Glomerular visceral epithelial cell (primary cell): ENCODE measurements at regions not wholly inside any gene's neighbourhood (a gene's known extent, or its start where the extent isn't known, plus 50 kb on each side); places are given as distances from the start of the nearest gene placed in this dataset.
"Not testable (repeated sequence)": the region's sequence is repeated elsewhere in the genome, so short reads cannot be mapped to it uniquely, and the experiment has no call there.

Source experiments
- DNase-seq: peaks from one replicate; pipeline ENCODE4 v3.0.0-alpha.2; 2016; ENCODE audit errors: extremely low spot score

GRCh38 chr3:191963182-191963581 lies 502.2 kb downstream of the PYDC2 start:
- peak; percentile 74 for DNase-seq

- no peak for DNase-seq
Measured at GRCh38 chr3:191966556-191966955, 505.6 kb downstream of the PYDC2 start.

GRCh38 chr3:191968299-191968698 lies 507.3 kb downstream of the PYDC2 start:
- DNase-seq = no peak

GRCh38 chr3:191972714-191973398 lies 511.9 kb downstream of the PYDC2 start:
- peak; percentile 7 for DNase-seq

- DNase-seq = no peak
Measured at GRCh38 chr3:191973820-191974219, 512.9 kb downstream of the PYDC2 start.

- no peak for DNase-seq
Measured at GRCh38 chr3:191975936-191976335, 515.0 kb downstream of the PYDC2 start.

- DNase-seq = no peak
Measured at GRCh38 chr3:191980443-191980842, 519.5 kb downstream of the PYDC2 start.

GRCh38 chr3:191982481-191982880 lies 521.5 kb downstream of the PYDC2 start:
- DNase-seq = no peak

- peak; percentile 13 for DNase-seq
Measured at GRCh38 chr3:191985691-191986090, 524.7 kb downstream of the PYDC2 start.

- DNase-seq = no peak
Measured at GRCh38 chr3:191987831-191988350, 526.9 kb downstream of the PYDC2 start.

GRCh38 chr3:191993952-191994351 lies 533.0 kb downstream of the PYDC2 start:
- DNase-seq = not testable (repeated sequence)

- no peak for DNase-seq
Measured at GRCh38 chr3:191997093-191997492, 536.1 kb downstream of the PYDC2 start.

- DNase-seq = no peak
Measured at GRCh38 chr3:191997579-191998268, 536.8 kb downstream of the PYDC2 start.

GRCh38 chr3:192001218-192001617 lies 540.3 kb downstream of the PYDC2 start:
- DNase-seq = no peak

- DNase-seq = no peak
Measured at GRCh38 chr3:192005989-192006388, 545.0 kb downstream of the PYDC2 start.

GRCh38 chr3:192009903-192010302 lies 548.9 kb downstream of the PYDC2 start:
- no peak for DNase-seq

- no peak for DNase-seq
Measured at GRCh38 chr3:192010490-192010889, 549.5 kb downstream of the PYDC2 start.

GRCh38 chr3:192011137-192011536 lies 550.2 kb downstream of the PYDC2 start:
- no peak for DNase-seq

- DNase-seq = no peak
Measured at GRCh38 chr3:192013110-192013509, 552.1 kb downstream of the PYDC2 start.

GRCh38 chr3:192022412-192022811 lies 561.4 kb downstream of the PYDC2 start:
- peak; percentile 64 for DNase-seq

GRCh38 chr3:192024751-192025150 lies 563.8 kb downstream of the PYDC2 start:
- no peak for DNase-seq

- peak; percentile 45 for DNase-seq
Measured at GRCh38 chr3:192026661-192027060, 565.7 kb downstream of the PYDC2 start.

GRCh38 chr3:192031941-192032340 lies 571.0 kb downstream of the PYDC2 start:
- no peak for DNase-seq
